Body of pancreas (tissue), 4 donors: ENCODE measurements at regions not wholly inside any gene's neighbourhood (a gene's known extent, or its start where the extent isn't known, plus 50 kb on each side); places are given as distances from the start of the nearest gene placed in this dataset.

Source experiments
- POLR2A ChIP-seq, 3 donors: fragments of 450-650 bp; IDR thresholded peaks; one replicate each; pipeline ENCODE4 v1.6.1; 2016; ENCODE audit warnings: antibody characterized with exemption in 3 of 3, mild to moderate bottlenecking in 2 of 3
- TF ChIP-seq, protein P1 (sequence below), 7 experiments: fragments of 450-650 bp in 4 of 7; fragments of 200-600 bp in 3 of 7; sonication (generic) in 3 of 7; IDR thresholded peaks; one replicate each; pipeline ENCODE4 v1.5.1; 2016 to 2019; ENCODE audit warnings: antibody characterized with exemption in 7 of 7

DNA sequence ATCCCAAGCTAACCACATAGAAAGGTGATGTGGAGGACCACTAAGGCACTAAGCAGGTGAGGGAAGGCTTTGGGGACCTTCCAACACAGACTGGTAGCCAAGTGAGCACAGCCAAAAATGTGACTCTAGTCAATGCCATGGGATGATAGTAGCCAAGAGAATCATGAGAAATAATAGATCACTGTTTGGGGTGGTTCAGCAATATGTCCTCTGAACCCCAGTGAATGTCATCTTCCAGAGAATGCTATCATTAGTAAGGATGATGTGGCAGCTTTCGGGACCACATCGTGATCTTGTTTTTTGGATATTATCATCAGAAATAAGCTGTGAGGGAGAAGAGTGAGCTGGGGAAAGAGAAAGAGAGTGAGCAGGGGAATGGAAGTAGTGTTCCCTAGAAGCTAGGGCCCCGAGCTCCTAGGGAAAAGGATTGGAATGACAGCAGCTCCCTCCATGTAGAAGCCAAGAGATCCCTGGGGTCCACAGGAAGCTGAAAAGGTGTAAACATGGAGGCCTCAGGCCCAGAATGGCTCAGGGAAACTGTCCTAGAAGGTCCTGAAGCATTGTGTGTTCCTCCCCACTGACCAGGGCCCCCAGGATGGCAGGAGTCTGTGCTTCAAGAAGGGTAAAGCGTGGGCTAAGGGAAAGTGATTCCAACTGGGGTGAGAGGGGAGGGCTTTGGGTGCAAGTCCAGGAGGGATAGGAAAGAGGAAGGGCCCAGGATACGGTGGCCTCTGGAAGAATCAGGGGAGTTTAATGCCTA lies 56.6 kb upstream of the KLF13 start:
- TF ChIP-seq, protein P1, sequence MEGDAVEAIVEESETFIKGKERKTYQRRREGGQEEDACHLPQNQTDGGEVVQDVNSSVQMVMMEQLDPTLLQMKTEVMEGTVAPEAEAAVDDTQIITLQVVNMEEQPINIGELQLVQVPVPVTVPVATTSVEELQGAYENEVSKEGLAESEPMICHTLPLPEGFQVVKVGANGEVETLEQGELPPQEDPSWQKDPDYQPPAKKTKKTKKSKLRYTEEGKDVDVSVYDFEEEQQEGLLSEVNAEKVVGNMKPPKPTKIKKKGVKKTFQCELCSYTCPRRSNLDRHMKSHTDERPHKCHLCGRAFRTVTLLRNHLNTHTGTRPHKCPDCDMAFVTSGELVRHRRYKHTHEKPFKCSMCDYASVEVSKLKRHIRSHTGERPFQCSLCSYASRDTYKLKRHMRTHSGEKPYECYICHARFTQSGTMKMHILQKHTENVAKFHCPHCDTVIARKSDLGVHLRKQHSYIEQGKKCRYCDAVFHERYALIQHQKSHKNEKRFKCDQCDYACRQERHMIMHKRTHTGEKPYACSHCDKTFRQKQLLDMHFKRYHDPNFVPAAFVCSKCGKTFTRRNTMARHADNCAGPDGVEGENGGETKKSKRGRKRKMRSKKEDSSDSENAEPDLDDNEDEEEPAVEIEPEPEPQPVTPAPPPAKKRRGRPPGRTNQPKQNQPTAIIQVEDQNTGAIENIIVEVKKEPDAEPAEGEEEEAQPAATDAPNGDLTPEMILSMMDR (IDR thresholded peaks at IDR 0.05) = no peak
- TF ChIP-seq POLR2A (IDR thresholded peaks at IDR 0.05) = no peak
